SK-N-SH treated with all-trans-retinoic acid at 6 μM for 48 hours (cell line): ENCODE measurements at regions not wholly inside any gene's neighbourhood (a gene's known extent, or its start where the extent isn't known, plus 50 kb on each side); places are given as distances from the start of the nearest gene placed in this dataset.
A peak's percentile ranks its signal among the peaks of the same experiment; 100 is the strongest.
"Not testable (repeated sequence)": the region's sequence is repeated elsewhere in the genome, so short reads cannot be mapped to it uniquely, and the experiment has no call there.

Experiments used
- ATAC-seq: fragments of 200-7000 bp; cut with Tn5 transposase; 3 replicates; pipeline ENCODE4 v1.9.1; 2020; ENCODE audit warnings: mild to moderate bottlenecking, moderate library complexity
- ARNTL ChIP-seq: fragments of 450-650 bp; formaldehyde crosslinking; IDR thresholded peaks from 2 replicates; pipeline ENCODE4 v1.5.0; 2020; ENCODE audit warnings: low read depth, mild to moderate bottlenecking, moderate library complexity, borderline replicate concordance
- CSDC2 ChIP-seq: fragments of 250-450 bp; sonication (Bioruptor Pico); IDR thresholded peaks from 2 replicates; pipeline ENCODE4 v1.5.0; 2020; ENCODE audit warnings: mild to moderate bottlenecking, moderate library complexity
- GLIS3 ChIP-seq: fragments of 250-450 bp; sonication (Bioruptor Pico); IDR thresholded peaks from 2 replicates; pipeline ENCODE4 v1.5.0; 2020; ENCODE audit warnings: mild to moderate bottlenecking, moderate library complexity
- ISL1 ChIP-seq: fragments of 250-450 bp; sonication (Bioruptor Pico); IDR thresholded peaks from 2 replicates; pipeline ENCODE4 v2.1.2; 2022; ENCODE audit warnings: mild to moderate bottlenecking, moderate library complexity
- OSR1 ChIP-seq: fragments of 250-450 bp; sonication (Bioruptor Pico); IDR thresholded peaks from 2 replicates; pipeline ENCODE4 v1.8.0; 2022; ENCODE audit warnings: moderate library complexity, mild to moderate bottlenecking, inconsistent platforms
- PPARA ChIP-seq: fragments of 250-450 bp; sonication (Bioruptor Pico); IDR thresholded peaks from 2 replicates; pipeline ENCODE4 v1.5.0; 2020; ENCODE audit warnings: mild to moderate bottlenecking, borderline replicate concordance
- RARB ChIP-seq: fragments of 250-450 bp; sonication (Bioruptor Pico); IDR thresholded peaks from 2 replicates; pipeline ENCODE4 v1.8.0; 2021; ENCODE audit warnings: mild to moderate bottlenecking, moderate library complexity
- SNAI2 ChIP-seq: fragments of 250-450 bp; sonication (Bioruptor Pico); IDR thresholded peaks from 2 replicates; pipeline ENCODE4 v1.5.0; 2020; ENCODE audit warnings: mild to moderate bottlenecking, moderate library complexity
- TOX ChIP-seq: fragments of 250-450 bp; sonication (Bioruptor Pico); IDR thresholded peaks from 2 replicates; pipeline ENCODE4 v1.8.0; 2021; ENCODE audit warnings: mild to moderate bottlenecking, moderate library complexity, borderline replicate concordance
- ZC3H10 ChIP-seq: fragments of 250-450 bp; sonication (Bioruptor Pico); IDR thresholded peaks from 2 replicates; pipeline ENCODE4 v1.5.1; 2021; ENCODE audit warnings: mild to moderate bottlenecking, moderate library complexity
- ZFP3 ChIP-seq: fragments of 250-450 bp; sonication (Bioruptor Pico); IDR thresholded peaks from 2 replicates; pipeline ENCODE4 v1.5.0; 2020; ENCODE audit warnings: mild to moderate bottlenecking, moderate library complexity
- ZFP30 ChIP-seq: fragments of 450-650 bp; formaldehyde crosslinking; IDR thresholded peaks from 2 replicates; pipeline ENCODE4 v1.5.0; 2022; ENCODE audit warnings: mild to moderate bottlenecking, moderate library complexity
- ZNF565 ChIP-seq: fragments of 450-650 bp; formaldehyde crosslinking; conservative IDR thresholded peaks from 2 replicates; pipeline ENCODE4 v1.5.0; 2020; ENCODE audit warnings: low read depth, mild to moderate bottlenecking, moderate library complexity
- TF ChIP-seq, protein P1 (sequence below): fragments of 250-450 bp; sonication (Bioruptor Pico); IDR thresholded peaks from 2 replicates; pipeline ENCODE4 v1.5.1; 2021; ENCODE audit warnings: mild to moderate bottlenecking, moderate library complexity
- TF ChIP-seq, protein P2 (sequence below): fragments of 250-450 bp; sonication (Bioruptor Pico); IDR thresholded peaks from 2 replicates; pipeline ENCODE4 v1.8.0; 2020; ENCODE audit warnings: mild to moderate bottlenecking, moderate library complexity, borderline replicate concordance
- TF ChIP-seq, protein P3 (sequence below): fragments of 250-450 bp; sonication (Bioruptor Pico); IDR thresholded peaks from 2 replicates; pipeline ENCODE4 v1.8.0; 2021; ENCODE audit warnings: low read depth, mild to moderate bottlenecking, moderate library complexity, borderline replicate concordance
- TF ChIP-seq, protein P4 (sequence below): fragments of 250-450 bp; sonication (Bioruptor Pico); IDR thresholded peaks from 2 replicates; pipeline ENCODE4 v1.5.0; 2020; ENCODE audit warnings: mild to moderate bottlenecking, moderate library complexity
- TF ChIP-seq, protein P5 (sequence below): fragments of 250-450 bp; sonication (Bioruptor Pico); IDR thresholded peaks from 2 replicates; pipeline ENCODE4 v1.5.1; 2020; ENCODE audit warnings: low read depth, mild to moderate bottlenecking, moderate library complexity

DNA sequence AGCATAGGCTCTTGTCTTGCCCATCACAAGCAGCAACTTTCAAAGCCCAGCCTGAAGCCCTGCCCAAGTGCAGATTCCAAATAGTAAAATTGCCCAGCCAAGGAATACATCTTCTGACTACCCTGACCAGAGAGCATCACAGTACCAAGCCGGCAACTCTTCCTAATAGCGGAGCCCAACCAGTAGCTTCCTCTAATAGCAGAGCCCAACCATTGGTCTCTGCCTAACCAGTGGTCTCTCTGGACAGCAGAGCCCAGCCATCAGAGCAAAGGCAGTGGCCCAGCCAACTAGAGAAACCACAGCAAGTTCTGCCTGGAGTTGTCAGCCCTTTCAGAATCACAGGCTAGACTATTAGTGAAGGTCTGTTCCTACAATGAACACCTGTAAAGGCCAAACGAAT, 285.6 kb downstream of the HGF start:
- no peak for TF ChIP-seq ZFP3 (CRISPR knock-in tag)
- TF ChIP-seq, all 23 proteins: peak for 0
- ATAC-seq, result peak; percentile 92

DNA sequence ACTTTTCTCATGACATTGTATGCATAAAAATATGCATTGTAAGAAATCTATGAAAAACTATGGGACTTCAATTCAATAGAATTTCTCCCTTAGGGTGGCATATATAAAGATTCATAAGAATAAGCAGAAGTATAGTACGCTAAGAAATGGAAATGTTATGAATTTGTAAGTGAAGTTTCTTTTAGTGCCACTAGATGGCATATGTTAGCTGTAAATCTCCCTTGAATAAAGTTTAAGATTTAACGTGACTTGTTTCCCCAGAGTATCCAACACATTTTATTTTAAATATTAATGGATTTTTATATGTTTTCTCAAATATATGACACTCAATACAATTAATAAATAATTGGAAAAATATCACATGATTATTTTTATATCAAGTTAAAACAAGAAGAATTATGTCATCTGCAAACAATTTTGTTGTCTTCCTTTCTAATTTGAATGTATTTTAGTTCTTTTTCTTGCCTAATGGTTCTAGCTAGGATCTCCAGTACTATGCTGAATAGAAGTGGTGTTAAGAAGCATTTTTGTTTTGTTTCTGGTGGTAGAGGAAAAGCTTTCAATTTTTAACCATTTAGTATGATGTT, 287.2 kb downstream of the HGF start:
- no peak for TF ChIP-seq ARNTL (CRISPR knock-in tag)
- TF ChIP-seq SNAI2 (CRISPR knock-in tag), result no peak
- no peak for TF ChIP-seq ZC3H10 (CRISPR knock-in tag)
- no peak for TF ChIP-seq CSDC2
- ATAC-seq, result peak; percentile 74; the same call in 2 of the 3 replicates

DNA sequence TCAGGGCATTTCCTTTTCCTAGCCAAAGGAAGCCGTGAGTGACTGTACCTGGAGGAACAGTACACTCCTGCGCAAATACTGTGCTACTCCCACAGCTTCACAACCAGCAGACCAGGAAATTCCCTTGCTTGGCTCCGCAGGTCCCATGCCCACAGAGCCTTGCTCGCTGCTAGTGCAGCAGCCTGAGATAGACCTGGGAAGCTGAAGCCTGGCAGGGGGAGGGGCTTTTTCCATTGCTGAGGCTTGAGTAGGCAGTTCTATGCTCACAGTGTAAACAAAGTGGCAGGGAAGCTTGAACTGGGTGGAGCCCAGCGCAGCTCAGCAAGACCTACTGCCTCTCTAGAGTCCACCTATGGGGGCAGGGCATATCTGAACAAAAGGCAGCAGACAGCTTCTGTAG, 291.2 kb downstream of the HGF start:
- TF ChIP-seq, protein P1, sequence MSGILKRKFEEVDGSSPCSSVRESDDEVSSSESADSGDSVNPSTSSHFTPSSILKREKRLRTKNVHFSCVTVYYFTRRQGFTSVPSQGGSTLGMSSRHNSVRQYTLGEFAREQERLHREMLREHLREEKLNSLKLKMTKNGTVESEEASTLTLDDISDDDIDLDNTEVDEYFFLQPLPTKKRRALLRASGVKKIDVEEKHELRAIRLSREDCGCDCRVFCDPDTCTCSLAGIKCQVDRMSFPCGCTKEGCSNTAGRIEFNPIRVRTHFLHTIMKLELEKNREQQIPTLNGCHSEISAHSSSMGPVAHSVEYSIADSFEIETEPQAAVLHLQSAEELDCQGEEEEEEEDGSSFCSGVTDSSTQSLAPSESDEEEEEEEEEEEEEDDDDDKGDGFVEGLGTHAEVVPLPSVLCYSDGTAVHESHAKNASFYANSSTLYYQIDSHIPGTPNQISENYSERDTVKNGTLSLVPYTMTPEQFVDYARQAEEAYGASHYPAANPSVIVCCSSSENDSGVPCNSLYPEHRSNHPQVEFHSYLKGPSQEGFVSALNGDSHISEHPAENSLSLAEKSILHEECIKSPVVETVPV (CRISPR knock-in tag), result no peak
- no peak for TF ChIP-seq ZNF565 (CRISPR knock-in tag)
- TF ChIP-seq CSDC2, result no peak
- TF ChIP-seq, protein P2, sequence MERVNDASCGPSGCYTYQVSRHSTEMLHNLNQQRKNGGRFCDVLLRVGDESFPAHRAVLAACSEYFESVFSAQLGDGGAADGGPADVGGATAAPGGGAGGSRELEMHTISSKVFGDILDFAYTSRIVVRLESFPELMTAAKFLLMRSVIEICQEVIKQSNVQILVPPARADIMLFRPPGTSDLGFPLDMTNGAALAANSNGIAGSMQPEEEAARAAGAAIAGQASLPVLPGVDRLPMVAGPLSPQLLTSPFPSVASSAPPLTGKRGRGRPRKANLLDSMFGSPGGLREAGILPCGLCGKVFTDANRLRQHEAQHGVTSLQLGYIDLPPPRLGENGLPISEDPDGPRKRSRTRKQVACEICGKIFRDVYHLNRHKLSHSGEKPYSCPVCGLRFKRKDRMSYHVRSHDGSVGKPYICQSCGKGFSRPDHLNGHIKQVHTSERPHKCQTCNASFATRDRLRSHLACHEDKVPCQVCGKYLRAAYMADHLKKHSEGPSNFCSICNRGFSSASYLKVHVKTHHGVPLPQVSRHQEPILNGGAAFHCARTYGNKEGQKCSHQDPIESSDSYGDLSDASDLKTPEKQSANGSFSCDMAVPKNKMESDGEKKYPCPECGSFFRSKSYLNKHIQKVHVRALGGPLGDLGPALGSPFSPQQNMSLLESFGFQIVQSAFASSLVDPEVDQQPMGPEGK (CRISPR knock-in tag), result no peak
- no peak for TF ChIP-seq TOX (CRISPR knock-in tag)
- TF ChIP-seq, protein P3, sequence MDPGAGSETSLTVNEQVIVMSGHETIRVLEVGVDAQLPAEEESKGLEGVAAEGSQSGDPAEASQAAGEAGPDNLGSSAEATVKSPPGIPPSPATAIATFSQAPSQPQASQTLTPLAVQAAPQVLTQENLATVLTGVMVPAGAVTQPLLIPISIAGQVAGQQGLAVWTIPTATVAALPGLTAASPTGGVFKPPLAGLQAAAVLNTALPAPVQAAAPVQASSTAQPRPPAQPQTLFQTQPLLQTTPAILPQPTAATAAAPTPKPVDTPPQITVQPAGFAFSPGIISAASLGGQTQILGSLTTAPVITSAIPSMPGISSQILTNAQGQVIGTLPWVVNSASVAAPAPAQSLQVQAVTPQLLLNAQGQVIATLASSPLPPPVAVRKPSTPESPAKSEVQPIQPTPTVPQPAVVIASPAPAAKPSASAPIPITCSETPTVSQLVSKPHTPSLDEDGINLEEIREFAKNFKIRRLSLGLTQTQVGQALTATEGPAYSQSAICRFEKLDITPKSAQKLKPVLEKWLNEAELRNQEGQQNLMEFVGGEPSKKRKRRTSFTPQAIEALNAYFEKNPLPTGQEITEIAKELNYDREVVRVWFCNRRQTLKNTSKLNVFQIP (CRISPR knock-in tag), result no peak
- TF ChIP-seq, protein P4, sequence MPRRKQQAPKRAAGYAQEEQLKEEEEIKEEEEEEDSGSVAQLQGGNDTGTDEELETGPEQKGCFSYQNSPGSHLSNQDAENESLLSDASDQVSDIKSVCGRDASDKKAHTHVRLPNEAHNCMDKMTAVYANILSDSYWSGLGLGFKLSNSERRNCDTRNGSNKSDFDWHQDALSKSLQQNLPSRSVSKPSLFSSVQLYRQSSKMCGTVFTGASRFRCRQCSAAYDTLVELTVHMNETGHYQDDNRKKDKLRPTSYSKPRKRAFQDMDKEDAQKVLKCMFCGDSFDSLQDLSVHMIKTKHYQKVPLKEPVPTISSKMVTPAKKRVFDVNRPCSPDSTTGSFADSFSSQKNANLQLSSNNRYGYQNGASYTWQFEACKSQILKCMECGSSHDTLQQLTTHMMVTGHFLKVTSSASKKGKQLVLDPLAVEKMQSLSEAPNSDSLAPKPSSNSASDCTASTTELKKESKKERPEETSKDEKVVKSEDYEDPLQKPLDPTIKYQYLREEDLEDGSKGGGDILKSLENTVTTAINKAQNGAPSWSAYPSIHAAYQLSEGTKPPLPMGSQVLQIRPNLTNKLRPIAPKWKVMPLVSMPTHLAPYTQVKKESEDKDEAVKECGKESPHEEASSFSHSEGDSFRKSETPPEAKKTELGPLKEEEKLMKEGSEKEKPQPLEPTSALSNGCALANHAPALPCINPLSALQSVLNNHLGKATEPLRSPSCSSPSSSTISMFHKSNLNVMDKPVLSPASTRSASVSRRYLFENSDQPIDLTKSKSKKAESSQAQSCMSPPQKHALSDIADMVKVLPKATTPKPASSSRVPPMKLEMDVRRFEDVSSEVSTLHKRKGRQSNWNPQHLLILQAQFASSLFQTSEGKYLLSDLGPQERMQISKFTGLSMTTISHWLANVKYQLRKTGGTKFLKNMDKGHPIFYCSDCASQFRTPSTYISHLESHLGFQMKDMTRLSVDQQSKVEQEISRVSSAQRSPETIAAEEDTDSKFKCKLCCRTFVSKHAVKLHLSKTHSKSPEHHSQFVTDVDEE, result no peak
- TF ChIP-seq ISL1 (CRISPR knock-in tag), result no peak
- no peak for TF ChIP-seq RARB
- no peak for TF ChIP-seq ZC3H10 (CRISPR knock-in tag)
- TF ChIP-seq ZFP3 (CRISPR knock-in tag), result no peak
- no peak for TF ChIP-seq ARNTL (CRISPR knock-in tag)
- TF ChIP-seq PPARA (CRISPR knock-in tag), result no peak
- TF ChIP-seq, protein P5, sequence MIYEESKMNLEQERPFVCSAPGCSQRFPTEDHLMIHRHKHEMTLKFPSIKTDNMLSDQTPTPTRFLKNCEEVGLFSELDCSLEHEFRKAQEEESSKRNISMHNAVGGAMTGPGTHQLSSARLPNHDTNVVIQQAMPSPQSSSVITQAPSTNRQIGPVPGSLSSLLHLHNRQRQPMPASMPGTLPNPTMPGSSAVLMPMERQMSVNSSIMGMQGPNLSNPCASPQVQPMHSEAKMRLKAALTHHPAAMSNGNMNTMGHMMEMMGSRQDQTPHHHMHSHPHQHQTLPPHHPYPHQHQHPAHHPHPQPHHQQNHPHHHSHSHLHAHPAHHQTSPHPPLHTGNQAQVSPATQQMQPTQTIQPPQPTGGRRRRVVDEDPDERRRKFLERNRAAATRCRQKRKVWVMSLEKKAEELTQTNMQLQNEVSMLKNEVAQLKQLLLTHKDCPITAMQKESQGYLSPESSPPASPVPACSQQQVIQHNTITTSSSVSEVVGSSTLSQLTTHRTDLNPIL (CRISPR knock-in tag), result no peak
- TF ChIP-seq ZFP30 (CRISPR knock-in tag), result no peak
- no peak for TF ChIP-seq GLIS3 (CRISPR knock-in tag)
- TF ChIP-seq SNAI2 (CRISPR knock-in tag), result no peak
- TF ChIP-seq OSR1 (CRISPR knock-in tag), result no peak
- ATAC-seq, result no peak

DNA sequence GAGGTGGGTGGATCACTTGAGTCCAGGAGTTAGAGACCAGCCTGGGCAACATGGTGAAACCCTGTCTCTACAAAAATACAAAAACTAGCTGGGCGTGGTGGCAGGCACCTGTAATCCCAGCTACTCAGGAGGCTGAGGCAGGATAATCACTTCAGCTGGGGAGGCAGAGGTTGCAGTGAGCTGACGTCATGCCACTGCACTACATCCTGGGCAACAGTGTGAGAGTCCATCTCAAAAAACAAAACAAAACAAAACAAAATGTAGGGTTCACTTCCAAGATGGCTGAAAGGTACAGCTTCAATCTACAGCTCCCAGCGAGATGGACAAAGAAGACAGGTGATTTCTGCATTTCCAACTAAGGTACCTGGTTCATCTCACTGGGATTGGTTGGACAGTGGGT, 291.6 kb downstream of the HGF start:
- not testable (repeated sequence) for ATAC-seq
